MCF 10A (cell line): ENCODE measurements at regions not wholly inside any gene's neighbourhood (a gene's known extent, or its start where the extent isn't known, plus 50 kb on each side); places are given as distances from the start of the nearest gene placed in this dataset.

Experiments
- BruUV-seq: library from RNA; stranded (reverse); fragments of 400-500 nt; replicated peaks from 2 replicates; lab custom pipeline; 2021; lab: Mats Ljungman, UMichigan
- CTCF ChIA-PET: fragments of 300-600 bp; sonication (Branson Sonifier 250); formaldehyde crosslinking; extraction: SDS; loops from one replicate; lab custom pipeline; 2021; ENCODE audit warnings: antibody characterized with exemption, inconsistent platforms; lab: Yijun Ruan, JAX
- POLR2A ChIA-PET: fragments of 300-600, 350-650 bp; sonication (Branson Sonifier 250); formaldehyde crosslinking; extraction: SDS; loops from one replicate; lab custom pipeline; 2020; ENCODE audit warnings: antibody characterized with exemption, inconsistent platforms; lab: Yijun Ruan, JAX
- DNase-seq: peaks from one replicate; pipeline ENCODE4 v3.0.0-alpha.2; 2018; ENCODE audit not compliant: unreplicated experiment
- H3K27ac Mint-ChIP-seq: one replicate; pipeline ENCODE4 v1.8.0; 2022; ENCODE audit warnings: mild to moderate bottlenecking, low read depth, mixed read lengths; ENCODE audit not compliant: unreplicated experiment
- H3K27me3 Mint-ChIP-seq: one replicate; pipeline ENCODE4 v1.8.0; 2022; ENCODE audit warnings: mixed read lengths; ENCODE audit not compliant: insufficient read depth, unreplicated experiment
- H3K36me3 Mint-ChIP-seq: one replicate; pipeline ENCODE4 v1.8.0; 2022; ENCODE audit warnings: mild to moderate bottlenecking, moderate library complexity, mixed read lengths; ENCODE audit not compliant: insufficient read depth, unreplicated experiment
- H3K4me1 Mint-ChIP-seq: one replicate; pipeline ENCODE4 v1.8.0; 2022; ENCODE audit warnings: mixed read lengths; ENCODE audit not compliant: insufficient read depth, unreplicated experiment
- H3K4me3 Mint-ChIP-seq: one replicate; pipeline ENCODE4 v1.8.0; 2022; ENCODE audit warnings: mild to moderate bottlenecking, moderate library complexity, mixed read lengths; ENCODE audit not compliant: unreplicated experiment
- H3K9me3 Mint-ChIP-seq: one replicate; pipeline ENCODE4 v1.8.0; 2022; ENCODE audit warnings: mixed read lengths; ENCODE audit not compliant: unreplicated experiment
- intact Hi-C: fragments of 100-400 bp; cut with micrococcal nuclease; formaldehyde crosslinking; loops from 2 replicates; pipeline ENCODE4 v1.14.1; 2022
- TF ChIP-seq, protein P1 (sequence below): fragments of 200-600 bp; IDR thresholded peaks from one replicate; pipeline ENCODE4 v1.8.0; 2022; ENCODE audit warnings: antibody characterized with exemption, mild to moderate bottlenecking; ENCODE audit not compliant: unreplicated experiment

DNA sequence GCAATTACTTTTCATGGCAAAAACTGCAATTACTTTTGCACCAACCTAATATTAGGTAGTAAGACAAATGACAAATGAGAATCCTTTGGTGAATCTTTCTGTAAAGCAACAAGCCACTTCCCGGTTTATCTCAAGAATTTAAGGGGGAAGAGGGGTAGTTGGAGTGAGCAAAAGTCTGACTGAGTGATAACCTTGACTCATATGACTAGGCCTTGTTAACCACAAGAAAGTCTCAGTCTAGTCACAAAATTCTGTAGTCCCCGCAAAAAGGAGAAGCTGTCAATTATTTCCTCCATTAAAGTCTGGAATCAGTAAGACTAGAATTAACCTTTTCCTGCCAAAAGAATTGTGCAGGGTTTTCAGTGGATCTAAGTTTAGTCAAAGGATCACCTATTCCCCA, 72.2 kb upstream of the GNAO1 start:
- peaks cover 77% of the 10 kb centered on the region for H3K27me3 Mint-ChIP-seq
- ChIA-PET CTCF (interaction anchor here (1.1 kb wide), 1 partner anchor 175 kb away, joined by 4 read pairs; no protein-coding TSS in a partner anchor), POLR2A (no interaction called here)
- TF ChIP-seq, protein P1, sequence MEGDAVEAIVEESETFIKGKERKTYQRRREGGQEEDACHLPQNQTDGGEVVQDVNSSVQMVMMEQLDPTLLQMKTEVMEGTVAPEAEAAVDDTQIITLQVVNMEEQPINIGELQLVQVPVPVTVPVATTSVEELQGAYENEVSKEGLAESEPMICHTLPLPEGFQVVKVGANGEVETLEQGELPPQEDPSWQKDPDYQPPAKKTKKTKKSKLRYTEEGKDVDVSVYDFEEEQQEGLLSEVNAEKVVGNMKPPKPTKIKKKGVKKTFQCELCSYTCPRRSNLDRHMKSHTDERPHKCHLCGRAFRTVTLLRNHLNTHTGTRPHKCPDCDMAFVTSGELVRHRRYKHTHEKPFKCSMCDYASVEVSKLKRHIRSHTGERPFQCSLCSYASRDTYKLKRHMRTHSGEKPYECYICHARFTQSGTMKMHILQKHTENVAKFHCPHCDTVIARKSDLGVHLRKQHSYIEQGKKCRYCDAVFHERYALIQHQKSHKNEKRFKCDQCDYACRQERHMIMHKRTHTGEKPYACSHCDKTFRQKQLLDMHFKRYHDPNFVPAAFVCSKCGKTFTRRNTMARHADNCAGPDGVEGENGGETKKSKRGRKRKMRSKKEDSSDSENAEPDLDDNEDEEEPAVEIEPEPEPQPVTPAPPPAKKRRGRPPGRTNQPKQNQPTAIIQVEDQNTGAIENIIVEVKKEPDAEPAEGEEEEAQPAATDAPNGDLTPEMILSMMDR = no peak
- no peak for DNase-seq
- H3K9me3 Mint-ChIP-seq = no peaks in the 10 kb centered on the region
- no peaks in the 10 kb centered on the region for H3K36me3 Mint-ChIP-seq
- no peaks in the 10 kb centered on the region for H3K4me1 Mint-ChIP-seq
- BruUV-seq = no TSS peak
- intact Hi-C loops = no loop called here
- no peak overlapping the region for H3K27ac Mint-ChIP-seq
- no peak overlapping the region for H3K4me3 Mint-ChIP-seq

DNA sequence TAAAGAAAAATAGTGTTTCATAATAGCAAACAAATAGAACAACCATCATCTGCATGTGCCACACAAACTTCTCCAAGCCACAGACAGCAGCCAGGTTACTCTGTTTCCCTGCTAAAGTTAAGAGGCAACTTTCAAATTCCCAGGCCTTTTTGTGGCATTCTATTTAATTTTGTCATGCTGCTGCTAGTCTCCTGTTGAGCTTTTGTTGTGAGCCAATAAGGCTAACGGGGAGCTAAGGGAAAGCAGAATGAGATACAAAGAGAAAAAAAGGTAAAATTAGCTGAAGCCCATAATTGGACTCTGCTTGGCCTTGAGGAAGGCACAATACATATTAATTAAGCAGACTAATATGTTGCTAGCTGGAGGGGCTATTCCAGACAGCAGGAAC, 74.7 kb upstream of the GNAO1 start:
- TF ChIP-seq, protein P1 = no peak
- Mint-ChIP-seq H3K27me3 (peaks cover 83% of the 10 kb centered on the region), H3K36me3 (no peaks in the 10 kb centered on the region), H3K4me1 (no peaks in the 10 kb centered on the region), H3K4me3 (no peak overlapping the region), H3K9me3 (no peaks in the 10 kb centered on the region), H3K27ac (no peak overlapping the region)
- CTCF ChIA-PET = interaction anchor here (0.9 to 1.1 kb wide), 2 partner anchors 11 to 239 kb away, joined by 3 read pairs; no protein-coding TSS in a partner anchor
- BruUV-seq = no TSS peak
- intact Hi-C loops = no loop called here
- POLR2A ChIA-PET = interaction anchor here (1.2 kb wide), 1 partner anchor 8 kb away, joined by 3 read pairs; no protein-coding TSS in a partner anchor
- DNase-seq = no peak

DNA sequence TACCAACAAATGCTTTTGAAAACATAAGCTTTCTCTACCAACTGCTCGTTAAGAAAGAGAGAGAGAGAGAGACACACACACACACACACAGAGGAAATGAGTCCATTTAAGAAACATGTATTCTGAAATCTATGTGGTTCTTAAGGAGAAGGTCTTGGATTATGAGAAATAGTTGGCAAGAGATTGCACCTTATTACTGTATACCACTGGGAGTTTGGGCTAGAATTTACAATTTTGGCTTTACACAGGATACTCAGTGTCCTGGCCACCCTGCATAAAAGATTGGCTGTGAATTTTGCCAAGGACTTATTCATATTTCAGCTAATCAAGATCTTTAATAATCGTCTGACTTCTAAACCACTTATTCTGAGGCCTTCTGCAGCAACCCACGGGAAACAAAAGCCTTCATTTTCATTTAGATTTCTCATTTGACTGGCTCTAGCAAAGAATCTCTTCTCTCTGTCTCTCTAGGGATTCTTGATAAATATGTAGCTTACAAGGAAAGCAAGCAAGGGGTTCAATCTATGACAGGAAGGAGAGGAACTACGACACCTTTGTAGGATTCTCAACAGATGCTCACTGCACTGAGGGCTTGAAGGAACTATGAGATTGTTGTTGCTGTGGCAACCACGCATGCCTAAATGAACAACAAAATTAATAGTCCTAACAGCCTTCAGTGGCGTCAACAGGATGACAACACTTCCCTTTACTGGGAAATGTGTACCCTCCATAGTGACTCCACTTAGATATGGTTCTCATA, 75.3 kb upstream of the GNAO1 start:
- ChIA-PET POLR2A (interaction anchor here (1.2 kb wide), 1 partner anchor 8 kb away, joined by 3 read pairs; no protein-coding TSS in a partner anchor), CTCF (interaction anchor here (1.1 to 1.4 kb wide), 2 partner anchors 34 to 216 kb away, joined by 3 read pairs; no protein-coding TSS in a partner anchor)
- TF ChIP-seq, protein P1 = no peak
- no peaks in the 10 kb centered on the region for H3K4me1 Mint-ChIP-seq
- intact Hi-C loops = no loop called here
- H3K9me3 Mint-ChIP-seq = no peaks in the 10 kb centered on the region
- no TSS peak for BruUV-seq
- DNase-seq = no peak
- no peaks in the 10 kb centered on the region for H3K36me3 Mint-ChIP-seq
- H3K27ac Mint-ChIP-seq = no peak overlapping the region
- peaks cover 84% of the 10 kb centered on the region for H3K27me3 Mint-ChIP-seq
- H3K4me3 Mint-ChIP-seq = no peak overlapping the region

DNA sequence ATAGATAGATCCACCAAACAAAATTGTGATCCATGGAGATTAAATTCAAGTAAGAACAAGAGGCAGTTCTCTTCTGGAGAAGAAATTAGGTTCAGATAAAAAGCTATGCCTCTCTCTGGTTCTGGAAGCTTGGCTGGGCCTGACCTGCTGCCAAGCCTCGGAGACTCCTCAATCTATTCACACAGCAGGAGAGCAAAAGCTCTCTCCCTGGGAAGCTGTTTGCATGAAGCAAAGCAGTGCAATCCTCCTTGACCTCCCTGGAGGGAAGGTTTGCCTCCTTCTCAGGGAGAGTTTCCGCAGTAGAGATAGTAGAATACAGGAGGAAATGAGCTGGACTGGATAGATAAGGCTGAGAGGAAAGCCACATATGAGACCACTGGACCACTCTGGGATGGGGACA, 78.1 kb upstream of the GNAO1 start:
- Mint-ChIP-seq H3K4me1 (no peaks in the 10 kb centered on the region), H3K27me3 (peaks cover 90% of the 10 kb centered on the region), H3K36me3 (no peaks in the 10 kb centered on the region), H3K9me3 (no peaks in the 10 kb centered on the region), H3K4me3 (no peak overlapping the region), H3K27ac (no peak overlapping the region)
- no peak for DNase-seq
- no TSS peak for BruUV-seq
- TF ChIP-seq, protein P1 = no peak
- ChIA-PET POLR2A (no interaction called here), CTCF (no interaction called here)
- intact Hi-C loops = no loop called here
